Lung (tissue), 11 donors: ENCODE measurements at regions not wholly inside any gene's neighbourhood (a gene's known extent, or its start where the extent isn't known, plus 50 kb on each side); places are given as distances from the start of the nearest gene placed in this dataset.

Experiments used
- ATAC-seq: fragments of 200-7000 bp; cut with Tn5 transposase; one replicate; pipeline ENCODE4 v1.9.1; 2020; ENCODE audit warnings: moderate number of reproducible peaks; ENCODE audit not compliant: insufficient read depth, low FRiP score
- DNase-seq, 3 donors: peaks; one replicate each; pipeline ENCODE4 v3.0.0-alpha.2; 2013 to 2017
- H3K27ac ChIP-seq, 2 donors: one replicate each; pipeline ENCODE4 v1.5.1; 2013; ENCODE audit warnings: mild to moderate bottlenecking in 2 of 2, moderate library complexity in 2 of 2, control low read depth in 1 of 2, inconsistent platforms in 1 of 2, low read depth in 1 of 2, low read length in 1 of 2
- H3K27me3 ChIP-seq, 3 donors: one replicate each; pipeline ENCODE4 v1.5.1; 2013; ENCODE audit warnings: low read length in 2 of 3; ENCODE audit not compliant: control insufficient read depth in 3 of 3, insufficient read depth in 3 of 3
- H3K36me3 ChIP-seq, 4 donors: one replicate each; pipeline ENCODE4 v1.5.1; 2013; ENCODE audit warnings: low read length in 4 of 4, mild to moderate bottlenecking in 1 of 4, moderate library complexity in 1 of 4; ENCODE audit not compliant: control insufficient read depth in 4 of 4, insufficient read depth in 4 of 4
- H3K4me1 ChIP-seq, 5 donors: one replicate each; pipeline ENCODE4 v1.5.1; 2013; ENCODE audit warnings: low read length in 5 of 5, mild to moderate bottlenecking in 2 of 5, moderate library complexity in 1 of 5; ENCODE audit not compliant: control insufficient read depth in 5 of 5, insufficient read depth in 5 of 5
- H3K4me3 ChIP-seq: one replicate; pipeline ENCODE4 v1.5.1; 2013; ENCODE audit warnings: mild to moderate bottlenecking, control low read depth, moderate library complexity
- H3K9ac ChIP-seq, 2 donors: one replicate each; pipeline ENCODE4 v1.5.1; 2013; ENCODE audit warnings: low read length in 2 of 2, control low read depth in 1 of 2; ENCODE audit not compliant: insufficient read depth in 1 of 2
- H3K9me3 ChIP-seq, 4 donors: one replicate each; pipeline ENCODE4 v1.5.1; 2013; ENCODE audit warnings: low read length in 3 of 4, mild to moderate bottlenecking in 1 of 4, moderate library complexity in 1 of 4; ENCODE audit not compliant: control insufficient read depth in 4 of 4, insufficient read depth in 3 of 4
- WGBS, 2 donors: extraction: QIAGEN DNeasy Blood & Tissue Kit; methylation state at CpG; one replicate each; pipeline ENCODE4 v1.1.7; 2013; 5-methylcytosine and 5-hydroxymethylcytosine counted together
- TF ChIP-seq, protein P1 (sequence below): IDR thresholded peaks from 2 replicates; pipeline ENCODE4 v1.5.1; 2012; ENCODE audit warnings: mild to moderate bottlenecking; ENCODE audit errors: control extremely low read depth, extremely low read depth
- donor health status: control.
- donor health status: control.
- donor health status: Bipolar disorder and iron deficiency.
- donor health status: healthy.
- donor health status: DM: yes; HTN: yes; CAD: no.

DNA sequence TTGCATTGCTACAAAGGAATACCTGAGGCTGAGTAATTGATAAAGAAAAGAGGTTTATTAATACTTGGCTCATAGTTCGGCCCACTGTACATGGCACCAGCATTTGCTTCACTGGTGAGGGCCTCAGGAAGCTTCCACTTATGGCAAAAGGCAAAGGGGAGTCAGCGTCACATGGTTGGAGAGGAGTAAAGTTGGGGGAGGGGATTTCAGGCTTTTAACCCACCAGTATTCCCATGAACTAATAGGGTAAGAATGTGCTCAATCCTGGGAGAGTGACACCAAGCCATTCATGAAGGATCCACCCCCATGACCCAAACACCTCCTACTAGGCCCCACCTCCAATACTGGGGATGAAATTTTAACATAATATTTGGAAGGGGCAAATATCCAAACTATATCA is 82.5 kb upstream of the MYCBP2 start:
- ATAC-seq (no peak), DNase-seq (no peak)
- H3K36me3 ChIP-seq = no peaks in the 10 kb centered on the region
- no peak overlapping the region for H3K27ac ChIP-seq
- no peaks in the 10 kb centered on the region for H3K9me3 ChIP-seq
- H3K4me1 ChIP-seq = no peaks in the 10 kb centered on the region
- TF ChIP-seq, protein P1, sequence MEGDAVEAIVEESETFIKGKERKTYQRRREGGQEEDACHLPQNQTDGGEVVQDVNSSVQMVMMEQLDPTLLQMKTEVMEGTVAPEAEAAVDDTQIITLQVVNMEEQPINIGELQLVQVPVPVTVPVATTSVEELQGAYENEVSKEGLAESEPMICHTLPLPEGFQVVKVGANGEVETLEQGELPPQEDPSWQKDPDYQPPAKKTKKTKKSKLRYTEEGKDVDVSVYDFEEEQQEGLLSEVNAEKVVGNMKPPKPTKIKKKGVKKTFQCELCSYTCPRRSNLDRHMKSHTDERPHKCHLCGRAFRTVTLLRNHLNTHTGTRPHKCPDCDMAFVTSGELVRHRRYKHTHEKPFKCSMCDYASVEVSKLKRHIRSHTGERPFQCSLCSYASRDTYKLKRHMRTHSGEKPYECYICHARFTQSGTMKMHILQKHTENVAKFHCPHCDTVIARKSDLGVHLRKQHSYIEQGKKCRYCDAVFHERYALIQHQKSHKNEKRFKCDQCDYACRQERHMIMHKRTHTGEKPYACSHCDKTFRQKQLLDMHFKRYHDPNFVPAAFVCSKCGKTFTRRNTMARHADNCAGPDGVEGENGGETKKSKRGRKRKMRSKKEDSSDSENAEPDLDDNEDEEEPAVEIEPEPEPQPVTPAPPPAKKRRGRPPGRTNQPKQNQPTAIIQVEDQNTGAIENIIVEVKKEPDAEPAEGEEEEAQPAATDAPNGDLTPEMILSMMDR = no peak
- no peak overlapping the region for H3K9ac ChIP-seq
- H3K4me3 ChIP-seq = no peak overlapping the region
- no peaks in the 10 kb centered on the region for H3K27me3 ChIP-seq
- 92 to 94% methylated on average over 2 of the region's 2 CpGs for WGBS, 2 donors

DNA sequence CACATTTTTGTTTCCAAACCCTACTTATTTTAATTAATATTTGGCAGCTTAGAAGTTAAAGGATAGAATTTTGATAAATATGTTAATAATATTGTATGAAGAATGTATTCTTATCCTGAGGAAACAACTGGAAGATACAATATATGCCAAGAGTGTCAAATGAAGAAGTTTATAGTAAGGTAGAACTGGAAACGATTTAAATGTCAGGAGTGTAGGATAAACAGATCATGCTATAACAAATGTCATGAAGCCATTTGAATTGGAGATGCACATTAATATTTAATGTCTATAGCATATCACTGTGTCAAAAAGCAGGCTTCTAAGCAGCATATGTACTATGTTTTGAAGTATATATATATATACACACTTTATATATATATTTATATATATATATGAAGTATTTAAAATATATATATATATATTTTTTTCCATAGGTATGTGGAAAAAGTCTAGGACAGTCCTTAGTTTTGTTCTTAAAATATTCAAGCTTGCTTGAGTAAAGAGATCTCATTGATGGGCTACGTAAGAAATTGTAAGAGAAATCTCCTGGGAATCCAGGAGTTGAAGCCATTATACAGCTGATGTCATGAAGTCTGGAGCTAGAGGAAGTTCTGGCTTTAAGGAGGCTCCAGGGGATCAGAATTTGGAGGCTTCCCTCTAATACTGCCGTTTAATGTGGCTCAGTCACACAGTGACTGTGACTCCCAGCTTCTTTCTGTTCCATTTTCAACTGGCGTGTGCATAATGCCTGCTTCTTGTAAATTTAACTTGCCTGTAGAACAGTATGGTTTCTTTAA is 79.9 kb upstream of the MYCBP2 start:
- Histone ChIP-seq H3K27me3 (no peaks in the 10 kb centered on the region), H3K36me3 (no peaks in the 10 kb centered on the region), H3K4me1 (no peaks in the 10 kb centered on the region), H3K9ac (no peak overlapping the region), H3K4me3 (no peak overlapping the region), H3K27ac (no peak overlapping the region), H3K9me3 (no peaks in the 10 kb centered on the region)
- ATAC-seq = no peak
- TF ChIP-seq, protein P1 = no peak
- no peak for DNase-seq
- 86% methylated on average over 4 of the region's 4 CpGs for WGBS, 2 donors

DNA sequence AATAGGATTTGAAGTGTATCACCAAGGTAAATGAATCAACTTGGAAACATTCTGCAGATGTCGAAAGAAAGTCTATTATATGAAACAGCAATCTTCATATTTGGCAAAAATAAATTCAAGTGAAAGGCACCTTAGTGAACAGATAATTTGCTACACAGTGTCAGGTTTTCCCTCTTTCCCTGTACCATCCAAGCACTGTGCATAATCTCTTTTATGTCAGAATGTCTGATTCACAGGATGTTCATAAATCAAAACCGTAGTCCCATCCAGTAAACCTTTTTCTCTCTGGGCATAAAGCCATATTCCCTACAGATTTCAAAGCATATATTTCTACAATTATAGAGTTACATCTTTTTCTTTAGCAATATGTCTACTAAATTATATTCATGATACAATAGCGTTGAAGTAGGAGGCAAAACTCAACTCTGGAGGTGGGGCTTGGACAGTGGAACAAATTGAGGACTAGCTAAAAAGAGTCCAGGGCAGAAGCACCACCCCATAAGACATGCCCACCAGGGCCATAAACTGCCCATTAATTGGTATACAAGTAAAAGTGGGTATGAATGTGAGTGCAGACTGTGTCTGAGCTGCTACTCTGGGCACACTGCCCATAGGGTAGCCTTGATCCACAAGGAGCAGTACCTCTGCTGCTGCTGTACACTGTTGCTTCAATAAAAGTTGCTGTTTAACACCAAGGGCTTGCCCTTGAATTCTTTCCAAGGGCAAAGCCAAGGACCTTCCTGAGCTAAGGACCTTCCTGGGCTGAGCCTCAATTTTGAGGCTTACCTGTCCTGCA is 72.1 kb upstream of the MYCBP2 start:
- ATAC-seq (no peak), DNase-seq (no peak)
- 89 to 90% methylated on average over 3 of the region's 3 CpGs for WGBS, 2 donors
- Histone ChIP-seq H3K36me3 (no peaks in the 10 kb centered on the region), H3K4me3 (no peak overlapping the region), H3K4me1 (no peaks in the 10 kb centered on the region), H3K9me3 (no peaks in the 10 kb centered on the region), H3K27me3 (no peaks in the 10 kb centered on the region), H3K27ac (no peak overlapping the region), H3K9ac (no peak overlapping the region)
- TF ChIP-seq, protein P1 = no peak
